Thyroid gland (tissue), 4 donors: ENCODE measurements at regions not wholly inside any gene's neighbourhood (a gene's known extent, or its start where the extent isn't known, plus 50 kb on each side); places are given as distances from the start of the nearest gene placed in this dataset.

Experiments used
- CTCF ChIP-seq, 6 experiments: fragments of 200-600 bp in 3 of 6; fragments of 450-650 bp in 3 of 6; sonication (generic) in 3 of 6; IDR thresholded peaks; one replicate each; pipeline ENCODE4 v1.5.1; 2016 to 2019; ENCODE audit warnings: antibody characterized with exemption in 6 of 6, mild to moderate bottlenecking in 2 of 6, inconsistent platforms in 1 of 6, moderate library complexity in 1 of 6
- POLR2A ChIP-seq, 2 donors: fragments of 450-650 bp; IDR thresholded peaks; one replicate each; pipeline ENCODE4 v1.6.1; 2017; ENCODE audit warnings: antibody characterized with exemption in 2 of 2, mild to moderate bottlenecking in 2 of 2, moderate library complexity in 1 of 2

GRCh38 chr15:37291920-37292319 lies 191.6 kb upstream of the MEIS2 start:
- no peak for TF ChIP-seq CTCF (IDR thresholded peaks at IDR 0.05)
- TF ChIP-seq POLR2A (IDR thresholded peaks at IDR 0.05) = no peak
